Tibial artery (tissue), 4 donors: ENCODE measurements at regions not wholly inside any gene's neighbourhood (a gene's known extent, or its start where the extent isn't known, plus 50 kb on each side); places are given as distances from the start of the nearest gene placed in this dataset.

Experiments
- DNase-seq, 2 donors: peaks; one replicate each; pipeline ENCODE4 v3.0.0-alpha.2; 2019
- H3K27ac ChIP-seq, 2 donors: fragments of 200-600 bp; sonication (generic) in 1 of 2; 1 replicate in 1 of 2; 2 replicates in 1 of 2; pipeline ENCODE4 v1.5.1; 2018 to 2019; ENCODE audit warnings: mild to moderate bottlenecking in 1 of 2
- H3K27me3 ChIP-seq, 2 donors: fragments of 200-600 bp; sonication (generic) in 1 of 2; one replicate each; pipeline versions ENCODE4 v1.5.1 to v1.6.0; 2016 to 2019
- H3K36me3 ChIP-seq, 3 donors: fragments of 200-600 bp; sonication (generic) in 2 of 3; one replicate each; pipeline ENCODE4 v1.5.1; 2016 to 2019; ENCODE audit warnings: mild to moderate bottlenecking in 2 of 3
- H3K4me1 ChIP-seq, 4 donors: fragments of 200-600 bp; sonication (generic) in 2 of 4; 1 replicate in 3 of 4; 2 replicates in 1 of 4; pipeline ENCODE4 v1.5.1; 2016 to 2019
- H3K4me3 ChIP-seq, 2 donors: fragments of 200-600 bp; sonication (generic) in 1 of 2; 1 replicate in 1 of 2; 2 replicates in 1 of 2; pipeline ENCODE4 v1.5.1; 2018 to 2019; ENCODE audit warnings: mild to moderate bottlenecking in 2 of 2
- H3K9me3 ChIP-seq, 3 donors: fragments of 200-600 bp; sonication (generic) in 1 of 3; one replicate each; pipeline ENCODE4 v1.5.1; 2016 to 2019
- CTCF ChIP-seq, 2 experiments: fragments of 200-600 bp in 1 of 2; fragments of 450-650 bp in 1 of 2; IDR thresholded peaks; one replicate each; pipeline ENCODE4 v1.5.1; 2017 to 2019; ENCODE audit warnings: antibody characterized with exemption in 2 of 2, mild to moderate bottlenecking in 1 of 2, moderate library complexity in 1 of 2
- intact Hi-C: fragments of 100-400 bp; cut with DNase I; formaldehyde crosslinking; loops from one replicate; pipeline ENCODE4 v1.15.0; 2023; ENCODE audit warnings: low total_unique reads

- Histone ChIP-seq H3K4me3 (no peak overlapping the region), H3K36me3 (no peaks in the 10 kb centered on the region), H3K27me3 (no peaks in the 10 kb centered on the region), H3K4me1 (no peaks in the 10 kb centered on the region), H3K27ac (no peak overlapping the region), H3K9me3 (no peaks in the 10 kb centered on the region)
- DNase-seq = no peak
- intact Hi-C loops = no loop called here
- no peak for TF ChIP-seq CTCF (IDR thresholded peaks at IDR 0.05)
These were observed 329.2 kb downstream of the CBLN4 start for GRCh38 chr20:55676097-55676496.

GRCh38 chr20:55668631-55669030, 336.7 kb downstream of the CBLN4 start:
- TF ChIP-seq CTCF (IDR thresholded peaks at IDR 0.05) = no peak
- Histone ChIP-seq H3K4me3 (no peak overlapping the region), H3K4me1 (no peaks in the 10 kb centered on the region), H3K27ac (no peak overlapping the region), H3K27me3 (no peaks in the 10 kb centered on the region), H3K9me3 (no peaks in the 10 kb centered on the region), H3K36me3 (no peaks in the 10 kb centered on the region)
- intact Hi-C loops = no loop called here
- no peak for DNase-seq

GRCh38 chr20:55667955-55668354, 337.4 kb downstream of the CBLN4 start:
- DNase-seq = no peak
- Histone ChIP-seq H3K4me3 (no peak overlapping the region), H3K27ac (no peak overlapping the region), H3K9me3 (no peaks in the 10 kb centered on the region), H3K4me1 (no peaks in the 10 kb centered on the region), H3K27me3 (no peaks in the 10 kb centered on the region), H3K36me3 (no peaks in the 10 kb centered on the region)
- no peak for TF ChIP-seq CTCF (IDR thresholded peaks at IDR 0.05)
- intact Hi-C loops = no loop called here

GRCh38 chr20:55667024-55667423, 338.3 kb downstream of the CBLN4 start:
- DNase-seq = no peak
- Histone ChIP-seq H3K27me3 (no peaks in the 10 kb centered on the region), H3K27ac (no peak overlapping the region), H3K9me3 (no peaks in the 10 kb centered on the region), H3K4me1 (no peaks in the 10 kb centered on the region), H3K4me3 (no peak overlapping the region), H3K36me3 (no peaks in the 10 kb centered on the region)
- intact Hi-C loops = no loop called here
- no peak for TF ChIP-seq CTCF (IDR thresholded peaks at IDR 0.05)

GRCh38 chr20:55656231-55656775, 349.0 kb downstream of the CBLN4 start:
- H3K27me3 ChIP-seq = no peaks in the 10 kb centered on the region
- H3K36me3 ChIP-seq = no peaks in the 10 kb centered on the region
- H3K4me1 ChIP-seq = no peaks in the 10 kb centered on the region
- TF ChIP-seq CTCF (IDR thresholded peaks at IDR 0.05) = no peak
- intact Hi-C loops = no loop called here
- no peak for DNase-seq
- H3K9me3 ChIP-seq = no peaks in the 10 kb centered on the region
- H3K27ac ChIP-seq = no peak overlapping the region
- H3K4me3 ChIP-seq = no peak overlapping the region
